ENCODE measurements at regions not wholly inside any gene's neighbourhood (a gene's known extent, or its start where the extent isn't known, plus 50 kb on each side); places are given as distances from the start of the nearest gene placed in this dataset.
A peak's percentile ranks its signal among the peaks of the same experiment; 100 is the strongest.

DNA sequence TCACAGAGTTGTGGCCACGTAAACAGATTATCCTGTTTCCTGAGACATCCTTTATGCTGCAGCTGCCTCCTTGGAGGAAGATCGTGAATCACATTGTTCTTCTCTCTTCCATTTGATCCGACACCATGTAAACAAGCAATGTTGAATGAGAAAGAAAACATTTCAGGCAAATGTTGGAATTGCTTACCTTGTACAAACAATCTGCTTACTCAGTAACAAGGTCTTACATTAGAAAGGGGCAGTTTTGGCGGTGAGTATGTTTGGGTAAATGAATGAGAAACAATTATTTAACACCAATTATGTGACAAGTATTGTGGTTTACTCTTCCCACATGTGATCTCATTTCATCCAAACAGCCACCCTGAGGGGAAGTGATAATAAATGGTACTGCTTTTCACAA lies 637.8 kb downstream of the RAB28 start:
- no peak for DNase-seq

DNA sequence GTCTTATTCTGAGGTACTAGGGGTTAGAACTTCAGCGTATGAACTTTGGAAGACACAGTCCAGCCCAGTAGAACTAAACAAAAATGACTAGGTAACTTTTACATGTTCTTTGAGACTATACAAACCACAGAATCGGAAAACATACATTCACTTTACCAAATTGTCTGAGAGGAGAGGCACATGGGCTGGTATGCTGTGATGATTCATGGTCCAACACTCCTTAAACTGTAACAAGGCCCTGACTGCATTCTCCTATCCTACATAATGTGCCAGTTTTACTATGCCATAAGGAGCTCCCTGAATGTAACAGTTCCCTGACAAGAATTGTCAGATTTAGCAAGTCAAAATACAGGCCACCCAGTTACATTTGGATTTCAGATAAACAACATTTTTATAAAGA lies 640.0 kb downstream of the RAB28 start:
- no peak for DNase-seq

DNA sequence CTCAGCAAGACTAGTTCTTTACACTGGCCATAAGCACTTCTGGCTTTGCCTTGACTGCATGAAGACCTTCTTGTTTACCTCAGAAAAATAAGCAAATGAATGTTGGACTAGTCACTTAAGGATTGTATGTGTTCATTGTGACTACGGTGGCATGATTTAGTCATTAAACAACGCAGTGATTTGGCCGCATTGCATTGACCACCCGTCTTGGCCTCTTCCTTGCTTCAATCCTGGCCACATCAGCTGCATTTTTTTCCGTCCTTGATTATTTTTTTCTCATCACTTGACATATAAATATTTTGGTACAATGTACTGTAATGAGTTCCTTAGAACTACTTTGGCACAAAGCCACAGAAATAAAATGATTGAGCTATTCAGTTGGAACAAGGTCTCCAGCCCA lies 656.2 kb downstream of the RAB28 start:
- DNase-seq, result no peak

DNA sequence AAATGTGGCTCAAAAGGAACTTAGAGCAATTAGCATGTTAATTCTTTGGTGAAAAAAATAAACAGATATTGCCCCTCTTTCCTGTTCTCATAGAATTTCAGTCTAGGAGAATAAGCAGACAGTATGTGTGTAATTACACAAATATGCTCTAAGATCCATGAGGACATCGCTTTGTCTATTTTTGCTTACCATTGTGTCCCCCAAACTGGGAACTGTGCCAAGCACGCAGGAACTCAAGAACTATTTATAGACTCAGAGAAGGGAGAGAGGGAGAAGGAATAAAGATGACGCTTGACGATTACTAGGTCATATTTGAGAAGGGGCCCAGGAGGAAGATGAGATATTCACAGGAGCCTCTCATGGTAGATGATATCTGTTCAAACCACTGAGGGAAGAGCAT lies 692.6 kb downstream of the RAB28 start:
- no peak for DNase-seq

DNA sequence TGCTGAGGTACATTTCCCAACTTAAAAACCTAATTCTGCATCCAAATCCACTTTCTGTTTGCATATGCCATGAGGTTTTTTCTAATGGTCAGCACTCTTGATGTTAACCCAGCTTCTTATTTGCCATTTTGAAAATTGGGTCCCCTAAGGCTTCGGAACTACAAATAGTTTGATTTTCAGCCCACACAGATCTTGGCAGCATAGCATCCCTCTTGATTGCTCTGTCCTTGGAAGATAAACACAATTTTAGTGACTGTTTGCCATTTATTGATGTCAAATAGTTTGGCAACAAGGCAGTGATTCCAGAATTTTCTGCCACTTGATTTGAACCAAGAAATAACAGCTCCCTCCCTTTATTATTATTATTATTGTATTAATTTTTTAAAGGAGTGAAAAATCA lies 696.9 kb downstream of the RAB28 start:
- no peak for DNase-seq

DNA sequence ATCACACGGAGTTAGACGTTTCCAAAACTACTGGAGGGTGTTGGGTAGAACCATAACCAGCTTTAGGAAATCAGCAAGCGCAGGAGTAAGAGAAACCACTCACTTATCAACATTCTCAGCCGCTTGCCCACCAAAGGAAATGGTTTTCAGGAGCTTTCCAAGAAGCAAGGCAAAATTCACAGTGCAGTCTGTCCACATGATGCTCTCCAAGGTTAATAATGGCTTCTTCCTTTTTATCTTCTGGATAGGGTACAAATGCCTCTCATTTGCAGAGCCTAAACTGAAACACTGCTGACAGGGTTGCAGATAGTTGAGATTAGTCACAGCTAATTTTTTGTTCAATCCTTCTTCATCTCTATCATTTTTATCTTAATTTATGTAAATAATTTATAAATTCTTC lies 705.4 kb downstream of the RAB28 start:
- DNase-seq, result no peak

DNA sequence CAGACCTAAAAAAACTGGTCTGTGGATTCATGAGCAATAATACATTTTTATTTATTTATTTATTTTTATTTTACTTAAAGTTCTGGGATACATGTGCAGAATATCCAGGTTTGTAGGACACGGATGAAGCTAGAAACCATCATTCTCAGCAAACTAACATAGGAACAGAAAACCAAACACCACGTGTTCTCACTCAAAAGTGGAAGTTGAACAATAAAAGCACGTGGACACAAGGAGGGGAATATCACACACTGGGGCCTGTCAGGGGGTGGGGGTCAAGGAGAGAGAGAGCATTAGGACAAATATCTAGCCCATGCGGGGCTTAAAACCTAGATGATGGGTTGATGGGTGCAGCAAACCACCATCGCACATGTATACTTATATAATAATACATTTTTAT lies 705.9 kb downstream of the RAB28 start:
- no peak for DNase-seq

DNA sequence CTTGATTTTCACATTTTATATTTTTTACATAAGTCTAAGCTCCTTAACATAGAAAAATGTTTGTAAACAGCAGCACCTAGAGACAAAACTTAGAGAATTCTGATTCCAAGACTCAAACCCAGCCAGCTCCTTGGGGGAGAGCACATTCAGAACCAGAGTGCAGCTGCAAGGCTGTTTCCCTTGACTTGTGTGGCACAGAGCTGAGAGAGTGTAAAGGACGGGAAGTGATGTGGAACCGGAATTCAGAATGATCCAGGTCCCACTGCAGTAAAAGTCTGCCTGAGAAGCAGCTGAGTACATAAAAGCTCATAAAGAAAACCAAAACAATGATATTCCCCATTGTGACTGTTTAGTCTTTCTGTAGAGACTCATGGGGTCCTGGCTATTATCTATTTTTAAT lies 713.8 kb downstream of the RAB28 start:
- DNase-seq, result no peak

DNA sequence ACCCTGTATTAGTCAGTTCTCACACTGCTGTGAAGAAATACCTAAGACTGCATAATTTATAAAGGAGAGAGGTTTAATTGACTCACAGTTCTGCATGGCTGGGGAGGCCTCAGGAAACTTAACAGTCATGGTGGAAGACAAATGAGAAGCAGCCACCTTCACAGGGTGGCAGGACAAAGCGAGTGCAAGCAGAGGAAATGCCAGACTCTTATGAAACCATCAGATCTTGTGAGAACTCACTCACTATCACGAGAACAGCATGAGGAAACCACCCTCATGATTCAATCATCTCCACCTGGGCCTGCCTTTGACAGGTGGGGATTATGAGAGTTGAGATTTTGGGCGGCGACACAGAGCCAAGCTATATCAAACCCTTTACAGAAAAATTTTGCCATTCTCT lies 722.4 kb downstream of the RAB28 start:
- no peak for DNase-seq

DNA sequence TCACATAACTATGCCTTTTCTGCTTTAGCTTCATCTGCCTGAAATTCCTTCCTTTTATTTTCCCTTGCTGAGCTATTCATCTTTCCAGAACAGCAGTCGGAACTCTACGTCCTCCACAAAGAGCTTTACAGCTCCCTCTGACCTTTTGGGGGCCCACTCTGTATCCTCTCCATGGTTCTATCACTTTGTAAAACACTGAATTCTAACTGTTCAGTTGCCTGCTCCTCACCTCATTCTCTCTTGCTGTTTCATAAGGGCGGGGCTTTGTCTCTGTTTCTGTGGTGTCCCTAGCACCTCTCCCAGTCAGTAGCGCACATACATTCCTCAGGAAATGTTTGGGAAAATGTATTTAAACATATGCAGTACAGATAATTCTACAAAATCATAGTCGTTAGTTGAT lies 737.0 kb downstream of the RAB28 start:
- no peak for DNase-seq

DNA sequence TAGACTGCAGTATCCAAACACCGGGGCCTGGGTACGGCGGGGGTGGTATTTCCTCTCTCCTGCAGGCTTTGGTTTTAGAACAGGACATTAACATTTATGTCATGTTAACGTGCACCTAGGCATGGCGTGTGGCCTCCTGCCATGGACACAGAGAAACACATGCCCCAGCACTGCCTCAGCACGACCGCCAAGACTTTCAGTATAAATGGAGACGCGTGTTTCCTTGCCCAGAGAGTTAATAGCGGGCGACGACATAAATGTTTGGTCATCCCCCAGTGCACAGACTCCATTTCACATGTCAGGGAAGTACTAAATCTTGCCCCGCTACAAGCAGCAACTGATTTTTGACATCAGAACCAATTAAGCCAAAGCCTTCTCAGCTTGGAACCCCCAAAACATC lies 737.9 kb downstream of the RAB28 start:
- no peak for DNase-seq

DNA sequence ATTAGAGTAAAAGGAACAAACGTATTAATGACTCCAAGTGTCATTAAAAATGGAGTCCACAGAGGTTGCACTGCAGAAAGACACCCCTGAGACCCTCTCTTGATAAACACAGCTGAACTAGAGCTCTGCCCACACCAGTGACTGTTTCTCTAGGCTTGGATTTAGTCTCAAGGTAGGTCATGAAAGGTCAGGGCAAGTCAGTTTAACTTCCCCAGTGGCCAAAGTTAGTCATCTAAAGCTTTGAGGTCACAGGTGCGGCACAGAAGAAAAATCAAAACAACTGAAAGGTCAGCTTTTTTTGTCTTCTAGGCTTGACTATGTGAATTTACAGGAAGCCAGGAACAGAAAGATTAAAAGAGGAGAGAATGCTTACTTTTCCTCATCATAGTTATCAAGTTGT lies 749.6 kb downstream of the RAB28 start:
- DNase-seq, result no peak

DNA sequence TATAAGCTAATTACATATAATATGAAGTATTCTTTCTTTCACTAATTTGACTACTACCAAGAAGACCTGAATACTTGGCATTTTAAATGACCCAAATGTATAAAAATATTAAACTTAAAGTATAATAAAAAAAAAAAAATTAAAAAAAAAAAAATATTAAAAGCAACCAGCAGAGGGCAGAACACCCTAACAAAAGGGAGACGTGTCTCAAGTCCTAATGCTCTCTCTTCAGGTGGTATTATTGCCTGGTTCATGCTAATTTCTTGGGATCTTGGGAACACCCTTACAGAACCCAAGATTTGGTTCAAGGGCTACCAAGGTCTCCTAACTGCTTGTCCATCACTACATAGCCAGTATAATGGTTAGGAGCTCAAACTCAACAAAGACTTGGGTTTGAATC lies 754.8 kb downstream of the RAB28 start:
- DNase-seq, result peak; percentile 2

DNA sequence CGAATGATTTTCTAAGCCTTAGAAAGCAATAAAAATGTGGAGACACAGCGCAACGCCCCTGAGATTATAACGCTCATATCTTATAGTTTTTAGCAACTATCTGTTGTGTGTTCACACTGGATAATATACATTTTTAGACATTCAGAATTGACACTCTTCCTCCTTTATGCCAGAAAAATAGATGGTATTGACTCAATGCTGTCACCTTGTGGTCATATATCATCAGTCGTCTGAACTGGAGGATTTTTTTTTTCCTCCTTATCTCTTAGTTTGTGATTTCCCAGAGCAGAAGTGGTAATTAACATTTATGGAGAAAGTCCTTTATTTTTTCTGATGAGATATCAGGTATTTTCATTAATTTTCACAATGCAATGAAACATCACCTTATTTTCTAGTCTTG lies 759.6 kb downstream of the RAB28 start:
- no peak for DNase-seq

DNA sequence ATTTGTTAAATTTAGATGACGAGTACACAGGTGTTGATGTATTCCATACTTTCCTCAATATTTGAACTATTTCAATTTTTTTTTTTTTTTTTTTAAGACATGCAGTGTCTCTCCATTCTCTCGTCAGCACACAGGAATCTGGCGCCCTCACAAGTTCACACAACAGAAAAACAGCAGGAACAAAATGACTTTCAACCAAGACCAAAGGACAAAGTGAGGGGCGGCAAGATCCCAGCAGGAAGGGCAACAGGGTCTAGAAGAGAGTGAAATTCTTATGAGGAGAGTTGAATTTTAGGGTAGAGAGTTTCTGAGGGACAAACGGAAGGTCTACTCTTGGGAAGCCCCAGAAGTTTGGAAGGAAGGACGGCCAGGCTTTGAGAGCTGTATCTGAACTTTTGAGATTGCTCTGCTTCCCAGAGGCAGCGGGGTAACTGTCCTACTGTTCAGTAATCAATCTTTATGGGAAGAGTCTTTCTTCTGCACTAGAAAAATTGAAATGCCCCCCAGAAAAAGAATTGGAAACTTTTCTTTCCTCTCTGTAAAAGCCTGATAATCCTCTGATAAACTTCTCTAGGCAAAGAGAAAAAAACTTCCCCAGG lies 760.2 kb downstream of the RAB28 start:
- no peak for DNase-seq

DNA sequence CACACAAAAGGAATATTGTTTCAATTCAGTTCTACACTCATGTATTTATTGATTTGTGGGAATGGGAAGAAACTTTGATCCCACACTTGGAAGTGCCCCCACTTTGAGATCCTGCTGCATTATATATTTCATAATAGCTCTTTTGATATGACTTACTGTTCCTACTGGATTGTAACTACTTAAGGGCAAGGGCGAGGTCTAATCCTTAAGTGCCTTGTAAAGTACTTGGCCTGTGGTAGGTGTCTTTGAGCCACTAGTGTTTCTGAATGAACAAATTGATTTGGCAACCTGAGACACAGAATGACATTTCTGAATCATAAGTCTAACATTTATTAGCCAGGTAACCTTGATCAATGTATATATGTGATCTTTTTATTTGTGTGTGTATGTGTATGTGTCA lies 767.2 kb downstream of the RAB28 start:
- DNase-seq, result no peak

DNA sequence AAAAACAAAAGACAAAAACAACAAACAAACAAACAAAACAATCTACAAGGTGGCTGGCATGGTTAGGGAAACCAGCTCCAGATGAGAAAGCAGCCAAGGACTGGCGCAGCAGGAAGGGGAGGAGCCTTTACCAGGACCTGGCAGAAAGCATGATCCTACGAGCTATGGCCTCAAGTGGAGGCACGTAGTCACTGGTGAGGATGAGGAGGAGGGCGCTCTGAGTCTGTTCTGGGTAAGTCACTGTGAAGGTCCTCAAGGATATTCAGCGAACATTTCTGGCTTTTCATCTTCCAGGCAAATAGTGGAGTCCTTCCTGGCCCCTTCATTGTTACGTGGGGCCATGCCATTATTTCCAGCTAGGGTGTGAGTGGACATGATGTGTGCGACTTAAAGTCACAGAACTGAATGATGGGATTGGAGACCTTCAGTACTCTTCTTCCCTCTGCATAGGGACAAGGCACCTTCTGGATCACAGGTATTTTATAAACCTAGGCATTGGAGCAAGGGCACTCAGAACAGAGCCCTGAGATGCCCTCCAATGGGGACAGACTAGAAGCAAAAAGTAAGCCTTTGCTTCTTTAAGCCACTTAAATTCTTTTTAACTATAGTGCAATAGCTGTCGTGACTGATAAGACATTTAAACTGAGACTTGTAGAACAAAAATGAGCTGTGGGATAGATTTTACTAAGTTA lies 771.3 kb downstream of the RAB28 start:
- DNase-seq, result no peak

DNA sequence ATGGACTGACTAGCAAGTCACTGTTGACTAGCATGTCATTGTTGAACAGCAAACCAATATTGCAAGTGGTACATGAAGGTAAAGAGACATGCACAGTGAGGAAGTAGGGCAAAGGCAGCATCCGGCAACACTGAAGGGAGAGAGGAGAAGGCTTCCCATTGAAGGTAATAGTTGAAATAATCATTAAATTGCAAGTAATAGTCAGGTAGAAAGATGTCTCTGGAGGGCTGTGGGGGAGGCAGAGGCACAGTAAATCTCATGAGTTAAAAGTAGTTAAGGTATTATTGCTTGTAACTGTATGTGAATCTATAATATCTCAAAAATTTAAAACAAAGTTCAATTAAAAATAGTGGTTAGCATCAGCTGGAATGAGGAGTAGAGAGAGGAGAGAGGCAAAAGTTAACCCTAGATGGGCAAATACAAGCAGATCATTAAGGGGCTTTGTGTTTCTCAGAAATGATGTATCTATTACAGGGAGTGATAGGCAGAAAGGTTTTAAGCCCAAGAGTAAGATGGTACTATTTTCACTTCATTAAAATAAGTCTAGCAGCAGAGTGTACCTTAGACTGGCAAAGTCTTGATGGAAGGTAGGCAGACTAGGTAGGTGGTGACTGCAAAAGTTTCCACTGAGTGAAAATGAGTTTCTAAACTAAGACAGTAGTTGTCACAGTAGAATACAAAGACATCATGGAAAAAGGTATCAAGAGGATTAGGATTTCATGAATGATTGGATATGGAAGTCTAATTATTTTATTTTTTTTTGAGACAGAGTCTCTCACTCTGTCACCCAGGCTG lies 776.6 kb downstream of the RAB28 start:
- DNase-seq, result no peak

DNA sequence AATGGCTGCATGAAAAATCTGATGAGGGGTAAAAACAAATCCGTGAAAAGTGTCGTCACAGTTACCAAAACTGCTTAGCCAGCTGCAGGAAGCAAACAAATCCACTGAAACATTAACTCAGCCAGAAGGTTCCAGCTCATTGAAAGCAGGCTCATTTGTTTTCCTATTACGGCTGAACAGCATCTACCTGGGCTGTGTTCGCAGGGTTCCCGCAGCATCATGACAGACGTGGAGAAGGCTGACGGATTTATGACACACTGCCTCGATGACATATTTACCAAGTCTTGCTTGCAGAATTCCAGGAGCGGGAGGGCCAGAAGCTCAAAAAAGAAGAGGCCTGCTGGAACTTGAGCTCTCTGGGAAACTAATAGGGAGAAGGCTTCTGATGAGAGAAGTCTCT lies 781.1 kb downstream of the RAB28 start:
- no peak for DNase-seq

DNA sequence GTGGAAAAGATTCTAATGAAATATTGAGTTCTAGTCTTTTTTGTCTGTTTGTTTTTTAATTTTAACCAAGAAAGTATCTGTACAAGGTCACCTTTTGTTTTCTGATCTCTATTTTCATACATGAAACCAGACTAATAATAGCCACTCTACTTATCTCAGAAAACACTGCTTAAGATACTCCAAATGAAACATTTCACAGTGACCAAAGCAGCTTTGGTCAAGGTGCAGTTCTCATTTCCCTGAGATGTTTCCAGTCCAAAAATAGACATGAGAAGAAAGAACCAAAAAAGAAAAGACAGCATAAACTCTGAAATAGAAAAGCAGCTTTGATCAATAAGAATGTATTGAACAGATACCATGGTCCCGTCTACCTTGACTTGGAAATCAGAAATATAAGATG lies 782.8 kb downstream of the RAB28 start:
- no peak for DNase-seq

DNA sequence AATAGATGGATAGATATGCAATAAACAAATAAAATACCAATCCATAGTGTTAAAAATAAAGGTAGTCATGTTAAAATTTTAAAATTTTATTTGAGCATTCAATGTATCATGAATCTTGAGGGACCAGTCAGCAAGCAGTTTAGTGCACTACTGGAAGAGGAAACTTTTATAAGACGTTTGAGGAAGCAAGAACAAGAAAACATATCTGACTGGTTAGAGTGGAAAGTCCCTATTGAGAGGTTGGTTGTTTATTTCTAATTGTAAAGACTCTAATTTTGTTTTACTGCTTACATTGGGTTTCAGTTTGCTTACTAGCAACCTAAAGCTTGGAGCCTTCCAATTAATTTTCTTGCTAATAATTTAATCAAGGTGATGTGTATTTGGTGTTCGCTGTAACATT lies 786.2 kb downstream of the RAB28 start:
- no peak for DNase-seq

DNA sequence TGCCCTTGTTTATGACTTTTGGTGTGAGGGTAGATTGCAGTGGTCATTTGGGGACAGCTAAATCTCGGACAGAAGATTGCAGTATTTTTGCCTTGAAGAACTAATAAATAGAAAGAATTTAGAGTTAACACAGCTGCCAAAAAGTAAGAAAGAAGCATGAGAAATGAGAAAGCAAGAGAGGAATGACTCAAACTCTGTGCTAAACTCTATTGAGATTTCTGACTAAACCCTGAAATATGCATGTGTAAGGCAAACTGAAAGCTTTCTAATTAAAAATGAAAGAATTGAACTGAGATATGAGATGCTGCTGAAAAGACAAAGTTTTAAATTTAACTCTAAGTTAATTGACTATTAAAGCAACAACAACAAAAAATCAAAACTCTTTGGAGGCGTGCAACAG lies 791.3 kb downstream of the RAB28 start:
- peak; percentile 5 for DNase-seq

DNA sequence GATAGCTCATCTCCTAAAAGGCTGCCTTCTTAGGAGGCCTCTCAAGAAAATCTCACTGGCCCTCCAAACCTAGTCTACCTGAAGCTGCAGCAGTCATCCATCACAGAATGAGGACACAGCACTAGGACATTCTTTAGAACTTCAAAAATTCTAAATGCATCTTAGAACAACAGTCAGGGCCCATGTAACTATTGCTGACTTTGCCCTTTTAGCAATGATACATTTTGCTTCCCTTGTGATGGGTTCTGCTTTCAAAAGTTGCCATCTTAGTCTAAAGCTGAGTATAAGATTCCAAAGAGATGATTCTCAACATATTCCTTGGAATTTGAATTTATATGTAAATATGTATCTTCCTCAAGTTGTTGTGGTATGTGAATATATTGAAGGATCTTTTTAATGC lies 793.0 kb downstream of the RAB28 start:
- DNase-seq, result no peak

DNA sequence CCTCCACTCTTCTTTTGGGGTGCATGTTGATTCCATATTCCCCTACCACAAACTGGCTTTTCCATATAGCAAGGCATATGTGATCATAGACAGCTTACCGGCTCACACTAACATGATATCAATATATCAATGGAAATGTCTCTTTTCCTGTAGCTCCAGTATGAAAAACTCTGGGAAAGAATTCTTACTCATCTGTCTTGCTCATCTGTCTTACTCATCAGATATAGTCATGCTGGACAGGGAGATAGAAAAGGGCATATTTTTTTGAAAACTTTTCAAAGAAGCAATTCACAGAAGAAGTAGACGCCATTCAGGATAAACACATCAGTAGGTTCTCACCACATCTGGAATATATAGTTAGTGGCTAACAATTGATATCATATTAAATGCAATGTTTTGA lies 794.7 kb downstream of the RAB28 start:
- no peak for DNase-seq

Data from fibroblast of skin of abdomen (primary cell).